Prostate gland (tissue), 2 donors: ENCODE measurements at regions not wholly inside any gene's neighbourhood (a gene's known extent, or its start where the extent isn't known, plus 50 kb on each side); places are given as distances from the start of the nearest gene placed in this dataset.

Experiments used
- CTCF ChIP-seq, 4 experiments: fragments of 200-600 bp in 2 of 4; fragments of 450-650 bp in 2 of 4; sonication (generic) in 2 of 4; IDR thresholded peaks; 1 replicate in 3 of 4; 2 replicates in 1 of 4; pipeline ENCODE4 v1.5.1; 2016 to 2019; ENCODE audit warnings: antibody characterized with exemption in 4 of 4, mild to moderate bottlenecking in 2 of 4, moderate library complexity in 2 of 4
- POLR2A ChIP-seq: fragments of 450-650 bp; IDR thresholded peaks from one replicate; pipeline ENCODE4 v1.6.1; 2016; ENCODE audit warnings: antibody characterized with exemption, mild to moderate bottlenecking
- POLR2AphosphoS5 ChIP-seq: sonication (generic); formaldehyde crosslinking; IDR thresholded peaks from one replicate; pipeline ENCODE4 v1.6.1; 2017; ENCODE audit warnings: antibody characterized with exemption

GRCh38 chrX:44071847-44072551 lies 98.8 kb upstream of the NDP start:
- TF ChIP-seq POLR2AphosphoS5 (no peak), CTCF (IDR thresholded peaks at IDR 0.05) (no peak), POLR2A (no peak)
